RPMI8226 (cell line): ENCODE measurements at regions not wholly inside any gene's neighbourhood (a gene's known extent, or its start where the extent isn't known, plus 50 kb on each side); places are given as distances from the start of the nearest gene placed in this dataset.

Experiments
- DNase-seq: peaks from one replicate; pipeline ENCODE4 v3.0.0-alpha.2; 2015

DNA sequence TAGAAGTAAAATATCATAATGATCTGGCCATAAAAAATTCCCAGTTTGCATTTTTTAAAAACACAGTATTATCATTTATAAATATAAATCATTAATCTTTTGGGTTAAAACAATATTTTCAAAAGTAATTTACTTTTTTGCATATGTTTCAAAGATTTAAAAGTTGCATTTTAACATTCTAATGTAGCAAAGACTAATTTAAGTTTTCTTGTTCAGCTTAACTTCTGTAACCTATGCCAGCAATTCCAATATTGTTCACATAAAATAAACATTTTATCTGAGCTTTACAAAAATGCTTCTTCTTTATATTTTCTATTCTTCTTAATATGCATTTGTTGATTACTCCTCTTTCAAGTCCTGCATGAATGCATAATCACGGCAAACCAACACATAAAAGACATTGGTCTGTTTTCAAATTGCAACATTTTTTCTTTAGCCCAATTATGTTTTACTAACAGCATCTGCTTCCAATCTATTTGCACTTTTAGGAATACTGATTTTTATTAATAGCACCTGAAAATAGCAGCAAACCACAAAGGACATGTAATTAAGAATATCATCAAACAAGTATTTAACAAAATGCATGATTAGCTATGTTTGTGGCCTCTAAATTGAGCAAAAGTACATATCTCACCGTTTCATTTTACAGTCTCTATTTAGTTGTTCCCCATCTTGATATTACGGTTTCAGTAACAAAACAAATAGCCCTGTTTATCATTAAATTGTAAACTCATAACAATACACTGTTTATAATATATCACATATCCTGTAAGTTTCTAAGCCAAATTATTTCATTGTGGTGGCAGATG, 286.9 kb upstream of the NFE2L3 start:
- no peak for DNase-seq

- no peak for DNase-seq
Measured at GRCh38 chr7:25868509-25868908, 283.5 kb upstream of the NFE2L3 start.

- DNase-seq = no peak
Measured at GRCh38 chr7:25870574-25870973, 281.4 kb upstream of the NFE2L3 start.

DNA sequence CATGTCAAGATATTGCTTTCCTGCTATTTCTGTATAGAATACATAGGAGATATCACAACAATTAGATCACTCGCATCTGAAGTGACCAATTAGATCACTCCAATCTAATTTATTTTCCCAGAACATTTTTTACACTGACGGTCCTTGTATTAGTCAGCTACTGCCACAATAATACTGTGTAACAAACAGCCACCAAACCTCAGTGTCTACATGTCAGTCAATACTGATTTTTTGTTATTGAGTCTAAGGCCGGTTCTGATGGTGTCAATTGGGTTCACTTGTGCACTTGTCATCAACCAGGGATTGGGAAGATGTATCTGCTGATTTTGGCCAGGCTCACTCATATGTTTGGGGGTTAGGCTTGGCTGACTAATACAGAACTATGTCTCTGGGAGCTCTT, 275.9 kb upstream of the NFE2L3 start:
- DNase-seq = no peak

GRCh38 chr7:25877802-25878789, 273.9 kb upstream of the NFE2L3 start:
- peak; percentile 70 for DNase-seq

DNA sequence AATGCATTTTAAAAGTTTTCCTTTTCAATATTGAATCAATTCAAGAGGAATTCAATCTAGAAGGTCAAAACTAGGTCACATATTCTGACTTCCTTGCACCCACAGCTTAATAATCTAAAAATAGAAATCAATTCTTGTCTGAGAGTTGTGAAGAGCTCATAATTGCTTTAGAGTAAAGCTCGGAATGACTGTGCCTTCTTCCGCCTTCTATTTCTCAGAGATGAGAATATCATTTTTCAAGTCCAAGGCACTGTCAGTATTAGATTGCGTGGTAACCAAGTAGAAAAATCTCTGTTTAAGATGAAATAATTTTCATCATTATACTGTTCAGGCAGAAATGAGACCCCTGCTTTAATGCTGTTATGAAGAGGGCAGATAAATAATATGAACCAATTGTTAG, 272.2 kb upstream of the NFE2L3 start:
- DNase-seq = no peak

GRCh38 chr7:25881317-25882037, 270.5 kb upstream of the NFE2L3 start:
- no peak for DNase-seq

DNA sequence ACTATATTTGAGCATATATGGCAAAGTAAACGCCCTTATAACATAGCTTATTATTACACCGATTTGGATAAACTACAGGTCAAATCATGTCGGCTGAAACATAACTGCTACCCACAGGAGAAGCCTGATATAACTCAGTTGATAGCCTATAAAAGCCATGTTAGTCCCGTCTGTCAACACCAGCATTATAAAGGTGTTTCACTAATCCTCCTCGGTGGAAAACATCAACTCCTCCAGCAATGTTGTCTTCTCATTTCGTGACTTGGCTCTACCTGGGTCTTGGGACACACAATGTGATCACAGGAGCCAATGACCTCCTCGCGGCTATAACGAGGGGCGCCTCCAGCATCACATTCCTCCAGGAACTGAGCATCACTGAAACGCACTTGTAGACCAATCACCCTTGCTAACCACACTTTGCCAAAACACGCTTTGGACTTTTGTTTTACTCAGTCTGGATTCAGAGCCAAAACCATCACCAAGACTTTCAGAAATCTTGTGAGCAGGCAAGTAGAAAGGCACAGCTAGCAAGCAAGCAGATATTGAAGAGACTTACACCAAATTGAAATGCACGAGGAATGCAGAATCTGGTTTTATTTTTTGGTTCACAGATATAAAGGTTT, 269.7 kb upstream of the NFE2L3 start:
- DNase-seq = no peak

- no peak for DNase-seq
Measured at GRCh38 chr7:25884265-25884828, 267.7 kb upstream of the NFE2L3 start.

DNA sequence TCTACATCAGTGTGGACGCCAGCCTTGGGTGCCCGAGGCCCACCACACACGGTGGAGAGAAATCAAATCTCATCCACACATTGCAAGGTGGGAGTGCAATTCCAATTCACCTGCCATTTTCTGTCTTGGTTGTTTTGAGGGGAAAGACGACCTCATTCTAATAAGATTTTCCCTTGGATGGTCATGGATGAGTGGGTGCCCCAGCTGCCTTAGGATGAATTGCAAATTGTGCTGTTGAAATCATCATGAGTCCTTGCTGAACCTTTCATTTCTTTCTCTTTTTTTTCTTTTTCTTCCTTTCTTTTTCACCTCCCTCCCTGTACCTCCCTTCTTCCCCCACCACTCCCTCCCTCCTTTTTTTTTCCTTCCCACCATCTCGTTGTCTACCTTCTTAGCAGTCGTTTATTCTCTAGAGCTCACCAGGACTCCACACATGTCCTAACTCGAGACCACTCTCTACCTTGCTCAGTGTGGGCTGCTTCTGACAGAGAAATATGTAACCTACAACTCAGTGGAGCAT, 266.9 kb upstream of the NFE2L3 start:
- DNase-seq = no peak

DNA sequence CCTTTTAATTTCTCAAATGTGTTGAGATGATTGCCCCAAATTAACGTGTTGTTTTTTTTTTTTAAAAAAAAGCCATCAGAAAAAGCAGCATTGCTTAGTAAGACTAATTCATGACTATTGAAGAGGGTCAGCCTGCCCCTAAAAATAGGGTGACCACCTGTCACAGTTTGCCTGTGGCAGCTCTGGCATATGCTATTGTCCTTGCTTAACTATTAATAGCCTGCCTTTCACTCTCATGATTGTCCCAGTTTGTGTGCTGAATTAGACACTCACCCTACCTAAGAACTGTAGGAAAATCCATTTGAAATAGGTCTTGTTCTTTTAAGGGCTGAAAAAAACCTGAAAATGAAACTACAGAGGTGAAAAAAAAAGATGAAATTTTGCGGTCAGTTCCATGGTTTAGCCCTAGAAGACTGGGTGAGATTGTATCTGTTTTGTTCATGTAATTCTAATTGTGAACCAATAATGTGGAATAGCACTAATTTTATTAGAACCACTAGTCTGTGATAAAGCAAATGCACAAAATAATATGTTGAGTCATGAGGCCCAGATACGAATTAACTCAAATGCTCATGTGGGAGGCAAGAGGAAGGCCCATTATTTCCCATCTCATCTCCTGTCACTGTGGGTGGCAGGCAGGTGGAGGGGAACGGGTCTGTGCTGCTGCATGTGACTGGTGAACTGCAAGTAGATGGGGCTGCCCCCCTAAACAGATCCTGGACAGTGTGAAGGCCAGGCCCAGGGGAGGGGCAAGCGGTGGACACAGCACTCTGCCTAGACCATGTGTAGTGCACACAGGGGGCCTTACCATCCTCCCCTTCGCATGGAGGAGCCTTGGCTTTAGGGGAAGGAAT, 265.4 kb upstream of the NFE2L3 start:
- no peak for DNase-seq

DNA sequence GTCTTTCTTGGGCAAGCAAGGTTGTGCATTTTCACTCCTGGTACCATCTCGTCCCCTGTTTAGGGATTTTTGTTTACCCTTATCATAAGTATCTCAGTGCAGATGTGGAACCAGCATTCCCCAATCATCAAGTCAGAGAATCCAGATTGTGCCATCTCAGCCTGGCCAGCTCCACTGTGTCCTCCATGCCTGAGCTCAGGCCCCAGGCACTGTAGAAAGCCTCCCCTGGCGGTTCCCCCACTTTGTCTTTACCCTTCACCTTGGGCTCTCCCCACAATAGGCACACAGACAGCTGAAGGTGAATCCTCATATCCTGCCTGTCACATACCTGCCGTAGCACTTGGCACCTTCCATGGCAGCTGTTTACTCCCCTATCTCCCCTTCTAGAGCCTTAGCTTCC, 264.7 kb upstream of the NFE2L3 start:
- DNase-seq = no peak

DNA sequence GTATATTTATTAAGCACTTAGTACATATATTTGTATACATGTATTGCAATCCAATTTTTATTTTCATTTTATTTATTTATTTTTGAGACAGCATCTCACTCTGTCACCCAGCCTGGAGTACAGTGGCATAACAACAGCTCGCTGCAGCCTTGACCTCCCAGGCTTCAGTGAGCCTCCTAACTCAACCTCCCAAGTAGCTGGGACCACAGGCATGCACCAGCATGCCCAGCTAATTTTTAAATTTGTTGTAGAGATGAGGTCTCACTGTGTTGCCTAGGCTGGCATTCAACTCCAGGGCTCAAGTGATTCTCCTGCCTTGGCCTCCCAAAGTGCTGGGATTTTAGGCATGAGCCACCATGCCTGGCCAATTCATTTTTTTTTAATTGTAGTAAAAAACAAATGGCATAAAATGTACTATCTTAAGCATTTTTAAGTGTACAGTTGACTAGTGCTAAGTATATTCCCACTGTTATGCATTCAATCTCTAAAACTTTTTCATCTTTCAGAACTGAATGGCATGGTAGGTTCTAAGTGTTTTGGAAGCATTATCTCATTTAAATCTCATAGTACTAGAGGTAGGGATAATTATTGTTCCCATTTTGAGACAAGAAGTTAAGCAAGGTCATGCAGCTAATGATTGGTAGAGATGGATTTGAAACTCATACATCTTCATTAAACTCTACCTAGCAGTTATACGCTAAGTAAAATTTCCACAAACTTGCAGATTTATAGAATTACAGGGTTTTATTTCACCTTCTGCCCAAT, 264.0 kb upstream of the NFE2L3 start:
- no peak for DNase-seq

DNA sequence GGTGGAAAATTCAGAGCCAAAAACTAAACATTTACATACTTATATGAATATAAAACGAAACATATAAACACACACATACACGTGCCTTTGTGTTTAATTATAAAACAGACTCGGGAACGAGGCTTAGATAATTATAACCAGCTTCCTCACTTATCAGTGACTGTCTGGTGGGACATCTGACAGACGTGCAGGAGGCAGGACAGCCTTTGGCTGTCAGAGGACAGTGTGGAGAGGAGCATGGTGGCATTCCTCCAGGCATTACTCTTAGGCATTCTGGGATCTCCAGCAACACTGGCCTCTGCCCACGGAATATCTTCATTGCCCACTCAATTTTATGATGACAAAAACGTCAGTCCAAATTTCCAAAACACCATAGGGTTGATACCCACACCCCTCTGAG, 262.2 kb upstream of the NFE2L3 start:
- no peak for DNase-seq

DNA sequence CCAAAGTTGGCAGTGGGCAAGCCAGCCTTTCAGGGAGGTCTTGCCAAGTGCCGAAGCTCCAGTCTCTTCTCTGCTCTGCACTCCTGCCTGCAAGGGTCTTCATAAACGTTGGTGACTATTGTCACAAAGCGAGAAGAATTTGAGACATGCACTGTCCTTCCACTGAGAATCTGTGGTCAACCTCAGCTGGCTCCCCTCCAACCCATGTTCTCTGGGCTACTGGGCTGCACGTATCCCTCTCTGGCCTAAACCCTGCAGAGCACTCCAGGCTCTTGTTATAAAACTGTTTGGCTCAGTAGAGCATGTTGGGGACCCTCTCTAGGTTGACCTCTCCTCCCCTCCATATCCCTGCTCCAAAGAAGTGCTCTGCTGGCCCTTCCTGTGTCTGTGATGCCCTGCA, 260.4 kb upstream of the NFE2L3 start:
- DNase-seq = peak; percentile 11

GRCh38 chr7:25893436-25893835, 258.6 kb upstream of the NFE2L3 start:
- no peak for DNase-seq

GRCh38 chr7:25894002-25894901, 257.7 kb upstream of the NFE2L3 start:
- peak; percentile 25 for DNase-seq

DNA sequence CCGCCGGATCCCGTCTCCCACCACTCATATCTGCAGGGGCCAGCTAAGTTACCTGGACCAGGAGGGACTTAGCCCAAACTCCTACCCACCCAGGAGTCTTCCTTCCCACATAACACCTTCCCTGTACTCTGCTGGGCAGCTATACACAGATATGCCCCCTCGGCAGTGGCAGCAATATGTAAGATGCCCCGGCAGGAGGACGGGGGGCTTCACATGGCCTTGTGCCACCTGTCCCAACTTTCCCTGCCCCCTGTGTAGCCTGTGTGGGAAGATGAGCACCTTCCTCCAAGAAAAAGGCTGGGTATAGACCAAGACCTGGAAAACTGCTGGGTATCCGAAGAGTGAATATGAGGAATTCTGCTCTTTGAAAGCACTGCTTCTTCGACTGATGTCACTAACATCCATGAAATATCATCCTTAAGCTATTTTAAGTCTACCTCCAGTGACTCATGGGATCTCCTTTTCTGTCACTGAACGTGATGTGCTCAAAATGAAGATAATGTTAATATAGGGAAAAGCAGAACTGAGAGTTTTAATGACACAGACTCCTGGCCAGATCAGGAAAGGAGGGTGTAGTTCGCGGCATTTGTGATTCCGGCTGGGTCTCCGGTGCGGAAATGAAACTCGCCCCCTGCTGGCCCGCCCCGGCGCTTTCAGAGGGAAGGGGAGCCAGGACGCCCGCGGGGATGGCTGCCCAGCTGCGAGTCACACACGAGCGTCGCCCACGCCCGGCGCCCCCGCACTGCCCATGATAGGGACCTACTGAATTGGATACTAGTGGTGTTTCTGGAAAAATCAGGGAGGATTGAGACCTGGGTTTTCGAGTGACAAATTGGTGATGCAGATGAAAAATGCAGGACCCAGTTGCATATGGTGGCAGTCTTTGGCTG, 256.9 kb upstream of the NFE2L3 start:
- peak; percentile 90 for DNase-seq
